DMS114 treated with DMSO at 0.1 percent for 48 hours (cell line): ENCODE measurements at regions not wholly inside any gene's neighbourhood (a gene's known extent, or its start where the extent isn't known, plus 50 kb on each side); places are given as distances from the start of the nearest gene placed in this dataset.

ENCODE experiments used
- DNase-seq: peaks from one replicate; lab custom pipeline; 2025; ENCODE audit not compliant: unreplicated experiment; lab: John Stamatoyannopoulos, UW

GRCh38 chr15:53462651-53463050 is 296.8 kb downstream of the WDR72 start:
- no peak for DNase-seq

- no peak for DNase-seq
These were observed 297.8 kb downstream of the WDR72 start for GRCh38 chr15:53461677-53462076.

GRCh38 chr15:53458736-53459135 is 300.7 kb downstream of the WDR72 start:
- DNase-seq = no peak

GRCh38 chr15:53457479-53457878 is 302.0 kb downstream of the WDR72 start:
- no peak for DNase-seq

- DNase-seq = no peak
These were observed 304.4 kb downstream of the WDR72 start for GRCh38 chr15:53454843-53455721.

- no peak for DNase-seq
These were observed 305.0 kb downstream of the WDR72 start for GRCh38 chr15:53454535-53454842.

GRCh38 chr15:53453253-53454105 is 306.0 kb downstream of the WDR72 start:
- DNase-seq = no peak

GRCh38 chr15:53448232-53449015 is 311.0 kb downstream of the WDR72 start:
- no peak for DNase-seq

GRCh38 chr15:53447742-53448141 is 311.7 kb downstream of the WDR72 start:
- no peak for DNase-seq

- no peak for DNase-seq
These were observed 312.3 kb downstream of the WDR72 start for GRCh38 chr15:53447053-53447574.

GRCh38 chr15:53446376-53446775 is 313.1 kb downstream of the WDR72 start:
- DNase-seq = no peak

- no peak for DNase-seq
These were observed 313.9 kb downstream of the WDR72 start for GRCh38 chr15:53445531-53445930.

- DNase-seq = no peak
These were observed 321.2 kb downstream of the WDR72 start for GRCh38 chr15:53437985-53438841.

GRCh38 chr15:53437366-53437765 is 322.1 kb downstream of the WDR72 start:
- no peak for DNase-seq

GRCh38 chr15:53434174-53434678 is 325.2 kb downstream of the WDR72 start:
- DNase-seq = no peak

- no peak for DNase-seq
These were observed 343.1 kb downstream of the WDR72 start for GRCh38 chr15:53416219-53416940.

GRCh38 chr15:53414167-53414566 is 345.3 kb downstream of the WDR72 start:
- DNase-seq = no peak

- DNase-seq = no peak
These were observed 346.9 kb downstream of the WDR72 start for GRCh38 chr15:53412542-53412941.

- DNase-seq = no peak
These were observed 354.5 kb downstream of the WDR72 start for GRCh38 chr15:53404930-53405493.
